Chondrocyte (in vitro differentiated cells): ENCODE measurements at regions not wholly inside any gene's neighbourhood (a gene's known extent, or its start where the extent isn't known, plus 50 kb on each side); places are given as distances from the start of the nearest gene placed in this dataset.

ENCODE experiments used
- DNase-seq: peaks from one replicate; pipeline ENCODE4 v3.0.0; 2021; ENCODE audit warnings: mixed read lengths, low spot score
- H3K27ac Mint-ChIP-seq: one replicate; pipeline ENCODE4 v1.8.0; 2021; ENCODE audit warnings: mild to moderate bottlenecking, moderate library complexity, mixed read lengths; ENCODE audit not compliant: unreplicated experiment
- H3K27me3 Mint-ChIP-seq: 2 replicates; pipeline ENCODE4 v1.8.0; 2021; ENCODE audit warnings: low read depth, mixed read lengths
- H3K36me3 Mint-ChIP-seq: 2 replicates; pipeline ENCODE4 v1.8.0; 2021; ENCODE audit warnings: low read depth, mixed read lengths
- H3K4me1 Mint-ChIP-seq: 2 replicates; pipeline ENCODE4 v1.8.0; 2021; ENCODE audit warnings: low read depth, mild to moderate bottlenecking, mixed read lengths
- H3K4me3 Mint-ChIP-seq: one replicate; pipeline ENCODE4 v1.8.0; 2021; ENCODE audit warnings: mild to moderate bottlenecking, moderate library complexity, mixed read lengths; ENCODE audit not compliant: unreplicated experiment
- H3K9me3 Mint-ChIP-seq: 2 replicates; pipeline ENCODE4 v1.8.0; 2021; ENCODE audit warnings: low read depth, mixed read lengths
- CTCF ChIP-seq: fragments of 200-600 bp; sonication (generic); IDR thresholded peaks from 2 replicates; pipeline ENCODE4 v1.5.0; 2021; ENCODE audit warnings: antibody characterized with exemption, mild to moderate bottlenecking, moderate library complexity

DNA sequence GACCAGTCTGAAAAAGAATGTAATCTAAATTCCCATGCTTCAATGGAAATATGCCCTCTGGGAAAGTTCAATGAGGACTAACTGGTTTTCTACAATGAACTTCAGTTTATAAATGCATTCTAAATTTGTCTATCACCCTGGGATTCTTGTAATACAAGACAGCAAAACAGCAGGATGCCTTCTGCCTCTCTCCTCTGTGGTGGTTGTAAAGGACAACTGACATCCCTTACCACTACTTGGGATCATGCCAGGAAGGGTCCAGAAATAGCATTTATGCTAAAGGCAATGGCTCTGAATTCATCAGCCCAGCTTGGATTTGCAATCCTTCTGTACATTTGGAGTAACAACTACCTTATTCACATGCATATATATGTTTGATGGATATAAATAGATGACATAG lies 97.3 kb upstream of the ADAMTS16 start:
- peaks cover 3% of the 10 kb centered on the region for H3K27me3 Mint-ChIP-seq
- peaks cover 7% of the 10 kb centered on the region for H3K9me3 Mint-ChIP-seq
- H3K4me3 Mint-ChIP-seq, result no peak overlapping the region
- TF ChIP-seq CTCF, result no peak
- H3K36me3 Mint-ChIP-seq, result no peaks in the 10 kb centered on the region
- no peak for DNase-seq
- no peak overlapping the region for H3K27ac Mint-ChIP-seq
- peaks cover 13% of the 10 kb centered on the region for H3K4me1 Mint-ChIP-seq

DNA sequence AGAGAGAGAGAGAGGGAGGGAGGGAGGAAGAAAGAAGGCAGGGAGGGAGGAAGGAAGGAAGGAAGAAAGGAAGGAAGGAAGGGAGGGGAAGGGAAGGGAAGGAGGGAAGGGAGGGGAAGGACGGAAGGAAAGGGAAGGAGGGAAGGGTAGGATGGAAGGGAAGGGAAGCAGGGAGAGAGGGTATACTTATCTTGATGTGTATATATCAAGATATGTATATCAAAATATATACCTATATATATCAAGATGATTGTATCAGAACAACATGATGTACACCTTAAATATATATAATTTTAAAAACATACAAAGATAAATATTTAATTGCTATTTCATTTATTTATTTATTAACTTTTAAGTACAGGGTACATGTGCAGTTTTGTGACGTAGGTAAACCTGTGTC lies 96.8 kb upstream of the ADAMTS16 start:
- H3K4me1 Mint-ChIP-seq, result peaks cover 13% of the 10 kb centered on the region
- no peak overlapping the region for H3K27ac Mint-ChIP-seq
- TF ChIP-seq CTCF, result no peak
- DNase-seq, result no peak
- no peaks in the 10 kb centered on the region for H3K36me3 Mint-ChIP-seq
- H3K27me3 Mint-ChIP-seq, result peaks cover 4% of the 10 kb centered on the region
- H3K4me3 Mint-ChIP-seq, result no peak overlapping the region
- peaks cover 7% of the 10 kb centered on the region for H3K9me3 Mint-ChIP-seq

- TF ChIP-seq CTCF, result no peak
- Mint-ChIP-seq H3K27me3 (peaks cover 4% of the 10 kb centered on the region), H3K4me1 (peaks cover 13% of the 10 kb centered on the region), H3K4me3 (no peak overlapping the region), H3K27ac (no peak overlapping the region), H3K9me3 (no peaks in the 10 kb centered on the region), H3K36me3 (no peaks in the 10 kb centered on the region)
- DNase-seq, result no peak
Measured at GRCh38 chr5:5044247-5044840, 95.8 kb upstream of the ADAMTS16 start.

GRCh38 chr5:5046680-5047502 lies 93.2 kb upstream of the ADAMTS16 start:
- Mint-ChIP-seq H3K27me3 (peaks cover 6% of the 10 kb centered on the region), H3K27ac (no peak overlapping the region), H3K4me1 (peaks cover 13% of the 10 kb centered on the region), H3K9me3 (no peaks in the 10 kb centered on the region), H3K4me3 (no peak overlapping the region), H3K36me3 (no peaks in the 10 kb centered on the region)
- DNase-seq, result no peak
- no peak for TF ChIP-seq CTCF

DNA sequence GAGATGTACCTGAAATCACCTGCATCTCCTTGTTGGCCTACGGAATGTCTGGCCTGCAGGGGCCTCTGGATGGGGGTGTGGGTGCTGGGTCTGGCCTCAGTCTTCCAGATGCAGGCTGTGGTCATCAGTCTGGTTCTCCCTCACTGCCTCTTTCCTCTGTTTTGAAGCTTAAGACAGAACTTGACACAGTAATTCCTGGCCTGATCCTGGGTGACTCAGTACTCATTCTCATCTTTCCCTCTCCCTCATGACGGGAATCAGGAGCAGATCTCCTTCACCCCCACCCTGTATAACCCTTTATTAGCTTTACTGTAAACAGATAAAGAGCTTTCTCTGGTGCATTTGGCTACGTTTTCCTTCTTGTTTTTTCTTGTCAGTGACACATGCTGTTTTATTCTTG lies 89.3 kb upstream of the ADAMTS16 start:
- TF ChIP-seq CTCF, result no peak
- no peak for DNase-seq
- Mint-ChIP-seq H3K27ac (no peak overlapping the region), H3K4me1 (no peaks in the 10 kb centered on the region), H3K4me3 (no peak overlapping the region), H3K9me3 (no peaks in the 10 kb centered on the region), H3K36me3 (no peaks in the 10 kb centered on the region), H3K27me3 (peaks cover 16% of the 10 kb centered on the region)
